Colonic mucosa (tissue), 4 donors: ENCODE measurements at regions not wholly inside any gene's neighbourhood (a gene's known extent, or its start where the extent isn't known, plus 50 kb on each side); places are given as distances from the start of the nearest gene placed in this dataset.

ENCODE experiments used
- DNase-seq: peaks from one replicate; pipeline ENCODE4 v3.0.0-alpha.2; 2020
- H3K27ac ChIP-seq: fragments of 200-600 bp; one replicate; pipeline ENCODE4 v1.8.0; 2021
- H3K27me3 ChIP-seq: fragments of 200-600 bp; one replicate; pipeline ENCODE4 v1.8.0; 2021
- H3K36me3 ChIP-seq: fragments of 200-600 bp; one replicate; pipeline ENCODE4 v1.8.0; 2021
- H3K4me1 ChIP-seq: fragments of 200-600 bp; one replicate; pipeline ENCODE4 v1.8.0; 2021; ENCODE audit warnings: mild to moderate bottlenecking
- H3K4me3 ChIP-seq: fragments of 200-600 bp; one replicate; pipeline ENCODE4 v1.8.0; 2021
- H3K9ac ChIP-seq, 2 donors: one replicate each; pipeline ENCODE4 v1.7.0; 2013; ENCODE audit warnings: control low read depth in 2 of 2, low read depth in 2 of 2, low read length in 2 of 2
- H3K9me3 ChIP-seq: fragments of 200-600 bp; one replicate; pipeline ENCODE4 v1.8.0; 2021
- intact Hi-C: fragments of 100-400 bp; cut with DNase I; formaldehyde crosslinking; loops from one replicate; pipeline ENCODE4 v1.14.1; 2022
- TF ChIP-seq, protein P1 (sequence below): fragments of 200-600 bp; IDR thresholded peaks from one replicate; pipeline ENCODE4 v1.8.0; 2022; ENCODE audit warnings: antibody characterized with exemption, mild to moderate bottlenecking
- donor health status: healthy.
- donor health status: DM: no; HTN: no; CAD: no.
- donor health status: DM: no; HTN: no; CAD: no.

DNA sequence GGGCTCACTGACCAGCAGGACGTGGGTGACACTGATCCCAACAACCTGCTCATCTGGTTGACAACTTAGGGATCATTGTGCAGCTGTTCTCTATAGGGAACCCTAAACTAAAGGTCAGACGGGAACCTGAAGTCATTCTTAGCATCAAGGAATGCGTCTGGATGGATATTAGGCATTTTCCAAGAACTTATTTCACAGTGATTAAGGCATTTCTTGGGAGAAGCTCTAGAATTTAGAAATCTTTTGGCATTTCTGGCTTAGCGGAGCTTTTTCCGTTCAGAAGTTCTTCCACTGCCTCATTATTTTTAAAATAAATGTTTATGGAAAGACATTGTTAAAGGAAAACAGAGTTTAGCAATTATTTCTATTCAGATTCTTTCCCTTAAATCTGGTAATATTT lies 303.3 kb upstream of the IGFBP3 start:
- Histone ChIP-seq H3K27ac (no peak overlapping the region), H3K4me3 (no peak overlapping the region), H3K9me3 (no peaks in the 10 kb centered on the region), H3K27me3 (no peaks in the 10 kb centered on the region), H3K9ac (no peak overlapping the region), H3K36me3 (no peaks in the 10 kb centered on the region), H3K4me1 (no peaks in the 10 kb centered on the region)
- no peak for DNase-seq
- intact Hi-C loops, result no loop called here
- TF ChIP-seq, protein P1, sequence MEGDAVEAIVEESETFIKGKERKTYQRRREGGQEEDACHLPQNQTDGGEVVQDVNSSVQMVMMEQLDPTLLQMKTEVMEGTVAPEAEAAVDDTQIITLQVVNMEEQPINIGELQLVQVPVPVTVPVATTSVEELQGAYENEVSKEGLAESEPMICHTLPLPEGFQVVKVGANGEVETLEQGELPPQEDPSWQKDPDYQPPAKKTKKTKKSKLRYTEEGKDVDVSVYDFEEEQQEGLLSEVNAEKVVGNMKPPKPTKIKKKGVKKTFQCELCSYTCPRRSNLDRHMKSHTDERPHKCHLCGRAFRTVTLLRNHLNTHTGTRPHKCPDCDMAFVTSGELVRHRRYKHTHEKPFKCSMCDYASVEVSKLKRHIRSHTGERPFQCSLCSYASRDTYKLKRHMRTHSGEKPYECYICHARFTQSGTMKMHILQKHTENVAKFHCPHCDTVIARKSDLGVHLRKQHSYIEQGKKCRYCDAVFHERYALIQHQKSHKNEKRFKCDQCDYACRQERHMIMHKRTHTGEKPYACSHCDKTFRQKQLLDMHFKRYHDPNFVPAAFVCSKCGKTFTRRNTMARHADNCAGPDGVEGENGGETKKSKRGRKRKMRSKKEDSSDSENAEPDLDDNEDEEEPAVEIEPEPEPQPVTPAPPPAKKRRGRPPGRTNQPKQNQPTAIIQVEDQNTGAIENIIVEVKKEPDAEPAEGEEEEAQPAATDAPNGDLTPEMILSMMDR, result no peak

DNA sequence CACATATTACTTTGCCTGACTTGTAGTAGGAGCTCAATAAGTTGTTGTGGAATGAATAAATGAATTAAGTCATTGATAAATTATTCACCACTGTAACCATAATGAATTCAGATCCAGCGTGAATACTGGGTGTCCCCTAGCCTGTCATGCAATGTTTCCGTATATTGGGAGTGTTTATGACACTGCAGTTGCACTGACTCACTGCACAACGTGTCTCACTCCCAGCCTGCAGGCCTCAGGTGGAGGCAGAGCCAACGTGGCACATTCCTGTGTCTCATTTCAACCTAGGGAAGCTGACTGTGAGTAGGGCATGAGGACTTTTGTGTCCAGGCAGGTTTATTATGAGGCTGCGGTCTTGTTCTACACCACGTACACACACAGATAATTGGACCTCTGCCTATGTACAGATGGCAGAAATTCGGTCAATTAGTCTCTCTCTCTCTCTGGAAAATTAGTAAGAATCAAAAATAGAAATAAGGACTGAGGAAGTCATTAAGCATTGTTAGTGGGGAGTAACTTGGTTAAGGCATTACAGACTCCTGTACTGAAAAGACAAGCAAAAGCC lies 299.1 kb upstream of the IGFBP3 start:
- Histone ChIP-seq H3K36me3 (no peaks in the 10 kb centered on the region), H3K27me3 (no peaks in the 10 kb centered on the region), H3K4me3 (no peak overlapping the region), H3K9ac (no peak overlapping the region), H3K4me1 (no peaks in the 10 kb centered on the region), H3K27ac (no peak overlapping the region), H3K9me3 (no peaks in the 10 kb centered on the region)
- intact Hi-C loops, result no loop called here
- no peak for DNase-seq
- TF ChIP-seq, protein P1, result no peak

DNA sequence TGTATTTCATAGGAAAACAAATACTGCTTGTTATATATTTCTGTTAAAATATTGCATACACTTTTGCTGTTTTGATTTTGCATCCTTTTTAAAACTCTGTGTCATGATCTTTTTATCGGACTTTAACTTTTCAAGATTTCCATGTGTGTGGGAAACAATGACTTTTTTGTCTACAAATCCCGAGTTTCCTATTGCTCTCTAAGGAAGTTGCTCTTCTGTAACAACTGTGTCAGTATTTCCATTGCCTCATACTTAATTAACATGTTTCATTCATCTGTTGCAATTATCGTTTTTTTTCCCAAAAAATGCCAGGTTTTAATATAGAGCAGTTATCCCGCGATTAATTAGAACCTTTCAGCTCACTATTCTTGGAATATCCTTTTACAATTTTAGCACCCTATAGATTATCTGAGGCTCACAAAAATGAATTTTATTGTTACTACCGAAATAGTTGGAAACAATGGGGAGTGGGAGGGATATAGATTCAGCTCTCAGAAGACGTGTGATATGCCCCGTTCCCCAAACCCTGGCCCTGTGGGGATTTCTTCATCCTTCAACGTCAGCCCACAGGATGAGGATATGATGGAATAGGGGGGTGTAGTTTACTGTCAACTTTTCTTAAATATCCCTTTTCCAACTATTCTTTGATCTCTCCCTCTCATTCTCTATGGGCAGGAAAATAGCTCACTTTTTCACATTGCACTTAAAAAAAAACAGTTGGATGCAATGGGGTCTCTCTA lies 297.6 kb upstream of the IGFBP3 start:
- TF ChIP-seq, protein P1, result no peak
- intact Hi-C loops, result no loop called here
- Histone ChIP-seq H3K4me3 (no peak overlapping the region), H3K9me3 (no peaks in the 10 kb centered on the region), H3K4me1 (no peaks in the 10 kb centered on the region), H3K36me3 (no peaks in the 10 kb centered on the region), H3K9ac (no peak overlapping the region), H3K27ac (no peak overlapping the region), H3K27me3 (no peaks in the 10 kb centered on the region)
- DNase-seq, result no peak

DNA sequence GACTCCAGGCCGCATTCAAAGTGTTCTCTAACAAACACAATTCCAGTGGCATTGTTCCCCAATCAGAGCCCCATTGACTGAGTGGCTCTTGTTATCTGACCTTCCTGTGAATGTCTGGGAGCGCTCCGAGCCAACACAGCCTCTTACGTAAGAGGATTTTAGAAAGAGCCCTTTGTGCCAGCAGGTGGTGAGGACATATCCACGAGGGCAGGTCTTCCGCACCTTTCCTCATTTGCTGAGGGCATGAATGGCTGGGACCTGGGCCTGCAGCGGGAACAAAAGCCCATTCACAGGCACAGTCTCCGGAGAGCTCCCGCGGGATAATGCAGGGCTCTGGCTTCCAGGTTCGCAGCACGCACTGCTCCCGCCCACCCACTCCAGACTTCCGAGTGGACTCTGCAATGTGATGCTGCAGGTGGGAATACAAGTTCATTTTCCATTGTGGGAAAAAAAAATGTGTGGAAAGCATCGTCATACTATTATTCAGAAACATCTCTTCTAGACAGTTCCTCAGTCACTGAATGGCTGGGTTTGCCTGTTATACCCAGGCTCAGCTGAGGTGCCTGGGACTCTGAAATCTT lies 295.0 kb upstream of the IGFBP3 start:
- H3K9ac ChIP-seq, result no peak overlapping the region
- TF ChIP-seq, protein P1, result no peak
- no peak overlapping the region for H3K27ac ChIP-seq
- H3K36me3 ChIP-seq, result no peaks in the 10 kb centered on the region
- intact Hi-C loops, result no loop called here
- no peak overlapping the region for H3K4me3 ChIP-seq
- no peaks in the 10 kb centered on the region for H3K27me3 ChIP-seq
- no peak for DNase-seq
- no peaks in the 10 kb centered on the region for H3K4me1 ChIP-seq
- no peaks in the 10 kb centered on the region for H3K9me3 ChIP-seq

DNA sequence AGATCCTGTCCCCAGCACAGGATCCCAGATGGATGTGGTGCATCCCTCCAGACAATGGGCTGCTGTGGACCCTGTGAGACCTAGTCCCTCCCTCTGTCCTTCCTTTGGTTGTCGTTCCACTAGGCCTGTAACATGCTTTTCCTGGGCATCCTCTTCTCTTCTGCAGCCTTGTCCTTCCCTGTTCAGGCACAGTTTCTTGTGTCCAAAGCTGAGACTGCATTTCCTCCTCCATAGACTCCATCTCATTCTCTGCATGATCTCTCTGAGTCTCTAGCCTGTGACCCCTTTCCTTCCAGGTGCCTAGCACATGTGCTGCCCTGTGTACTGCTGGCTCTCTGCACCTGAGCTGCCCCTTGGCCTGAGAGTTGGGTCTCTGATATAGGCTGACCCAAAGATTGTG lies 293.5 kb upstream of the IGFBP3 start:
- no peak overlapping the region for H3K4me3 ChIP-seq

More for the DNA sequence above, 293.5 kb upstream of the IGFBP3 start:
- intact Hi-C loops, result no loop called here
- no peaks in the 10 kb centered on the region for H3K36me3 ChIP-seq
- no peaks in the 10 kb centered on the region for H3K4me1 ChIP-seq
- H3K27ac ChIP-seq, result no peak overlapping the region
- no peak for DNase-seq
- no peak overlapping the region for H3K9ac ChIP-seq
- H3K9me3 ChIP-seq, result no peaks in the 10 kb centered on the region
- H3K27me3 ChIP-seq, result no peaks in the 10 kb centered on the region
- TF ChIP-seq, protein P1, result no peak
